WTC11 (cell line): ENCODE measurements at regions not wholly inside any gene's neighbourhood (a gene's known extent, or its start where the extent isn't known, plus 50 kb on each side); places are given as distances from the start of the nearest gene placed in this dataset.

Source experiments
- FOXK1 ChIP-seq: sonication (generic); formaldehyde crosslinking; IDR thresholded peaks from 2 replicates; pipeline ENCODE4 v1.8.0; 2022; ENCODE audit warnings: mild to moderate bottlenecking, moderate library complexity, missing genetic modification reagents
- GABPB1 ChIP-seq: sonication (generic); formaldehyde crosslinking; IDR thresholded peaks from 2 replicates; pipeline ENCODE4 v1.8.1; 2023; ENCODE audit warnings: mild to moderate bottlenecking, missing genetic modification reagents
- IRF2 ChIP-seq: sonication (generic); formaldehyde crosslinking; IDR thresholded peaks from 2 replicates; pipeline ENCODE4 v1.8.0; 2022; ENCODE audit warnings: low read depth, missing genetic modification reagents, borderline replicate concordance
- JUN ChIP-seq: sonication (generic); formaldehyde crosslinking; IDR thresholded peaks from 2 replicates; pipeline ENCODE4 v1.8.0; 2023; ENCODE audit warnings: mild to moderate bottlenecking, missing genetic modification reagents
- MAX ChIP-seq: sonication (generic); formaldehyde crosslinking; IDR thresholded peaks from 2 replicates; pipeline ENCODE4 v1.8.0; 2022; ENCODE audit warnings: mild to moderate bottlenecking, missing genetic modification reagents
- PRDM15 ChIP-seq: sonication (generic); formaldehyde crosslinking; IDR thresholded peaks from 2 replicates; pipeline ENCODE4 v1.8.0; 2022; ENCODE audit warnings: missing genetic modification reagents
- SMAD3 ChIP-seq: sonication (generic); formaldehyde crosslinking; IDR thresholded peaks from 2 replicates; pipeline ENCODE4 v1.8.0; 2022; ENCODE audit warnings: missing genetic modification reagents, mild to moderate bottlenecking, borderline replicate concordance
- SMAD4 ChIP-seq: sonication (generic); formaldehyde crosslinking; IDR thresholded peaks from 2 replicates; pipeline ENCODE4 v1.8.0; 2022; ENCODE audit warnings: mild to moderate bottlenecking, missing genetic modification reagents
- SP1 ChIP-seq: sonication (generic); formaldehyde crosslinking; conservative IDR thresholded peaks from 2 replicates; pipeline ENCODE4 v1.8.1; 2022; ENCODE audit warnings: missing genetic modification reagents
- TF ChIP-seq, protein P1 (sequence below): sonication (generic); formaldehyde crosslinking; IDR thresholded peaks from 2 replicates; pipeline ENCODE4 v1.8.1; 2023; ENCODE audit warnings: mild to moderate bottlenecking, missing genetic modification reagents, moderate library complexity
- TF ChIP-seq, protein P2 (sequence below): fragments of 200-600 bp; IDR thresholded peaks from 2 replicates; pipeline ENCODE4 v1.8.0; 2022; ENCODE audit warnings: antibody characterized with exemption
- TF ChIP-seq, protein P3 (sequence below): sonication (generic); formaldehyde crosslinking; conservative IDR thresholded peaks from 2 replicates; pipeline ENCODE4 v1.8.1; 2022; ENCODE audit warnings: mild to moderate bottlenecking, missing genetic modification reagents
- TF ChIP-seq, protein P4 (sequence below): sonication (generic); formaldehyde crosslinking; IDR thresholded peaks from 2 replicates; pipeline ENCODE4 v1.8.0; 2023; ENCODE audit warnings: mild to moderate bottlenecking, missing genetic modification reagents

DNA sequence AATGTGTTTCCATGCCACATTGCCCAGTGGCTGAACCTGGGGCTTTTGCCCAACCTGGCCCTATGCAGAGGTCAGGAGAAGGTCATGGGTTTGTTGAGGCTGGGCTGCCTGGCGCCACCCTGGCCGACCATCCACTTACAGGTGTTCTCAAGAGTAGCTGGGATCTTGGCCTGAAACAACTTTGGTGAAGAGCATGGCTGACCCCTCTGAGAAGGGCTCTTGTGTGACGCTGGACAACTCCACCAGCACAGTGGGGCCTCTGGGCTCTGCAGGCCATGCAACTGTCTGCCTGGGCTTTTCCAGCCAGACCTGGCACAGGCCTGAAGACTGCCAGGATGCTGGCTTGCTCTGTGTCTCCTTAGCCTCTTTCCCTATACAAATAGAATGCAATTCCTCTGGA lies 76.4 kb upstream of the ZNG1B start:
- no peak for TF ChIP-seq SMAD3
- TF ChIP-seq, protein P1, sequence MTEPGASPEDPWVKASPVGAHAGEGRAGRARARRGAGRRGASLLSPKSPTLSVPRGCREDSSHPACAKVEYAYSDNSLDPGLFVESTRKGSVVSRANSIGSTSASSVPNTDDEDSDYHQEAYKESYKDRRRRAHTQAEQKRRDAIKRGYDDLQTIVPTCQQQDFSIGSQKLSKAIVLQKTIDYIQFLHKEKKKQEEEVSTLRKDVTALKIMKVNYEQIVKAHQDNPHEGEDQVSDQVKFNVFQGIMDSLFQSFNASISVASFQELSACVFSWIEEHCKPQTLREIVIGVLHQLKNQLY (CRISPR knock-in tag), result no peak
- TF ChIP-seq GABPB1 (CRISPR knock-in tag), result no peak
- TF ChIP-seq, protein P2, sequence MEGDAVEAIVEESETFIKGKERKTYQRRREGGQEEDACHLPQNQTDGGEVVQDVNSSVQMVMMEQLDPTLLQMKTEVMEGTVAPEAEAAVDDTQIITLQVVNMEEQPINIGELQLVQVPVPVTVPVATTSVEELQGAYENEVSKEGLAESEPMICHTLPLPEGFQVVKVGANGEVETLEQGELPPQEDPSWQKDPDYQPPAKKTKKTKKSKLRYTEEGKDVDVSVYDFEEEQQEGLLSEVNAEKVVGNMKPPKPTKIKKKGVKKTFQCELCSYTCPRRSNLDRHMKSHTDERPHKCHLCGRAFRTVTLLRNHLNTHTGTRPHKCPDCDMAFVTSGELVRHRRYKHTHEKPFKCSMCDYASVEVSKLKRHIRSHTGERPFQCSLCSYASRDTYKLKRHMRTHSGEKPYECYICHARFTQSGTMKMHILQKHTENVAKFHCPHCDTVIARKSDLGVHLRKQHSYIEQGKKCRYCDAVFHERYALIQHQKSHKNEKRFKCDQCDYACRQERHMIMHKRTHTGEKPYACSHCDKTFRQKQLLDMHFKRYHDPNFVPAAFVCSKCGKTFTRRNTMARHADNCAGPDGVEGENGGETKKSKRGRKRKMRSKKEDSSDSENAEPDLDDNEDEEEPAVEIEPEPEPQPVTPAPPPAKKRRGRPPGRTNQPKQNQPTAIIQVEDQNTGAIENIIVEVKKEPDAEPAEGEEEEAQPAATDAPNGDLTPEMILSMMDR, result no peak
- TF ChIP-seq, protein P3, sequence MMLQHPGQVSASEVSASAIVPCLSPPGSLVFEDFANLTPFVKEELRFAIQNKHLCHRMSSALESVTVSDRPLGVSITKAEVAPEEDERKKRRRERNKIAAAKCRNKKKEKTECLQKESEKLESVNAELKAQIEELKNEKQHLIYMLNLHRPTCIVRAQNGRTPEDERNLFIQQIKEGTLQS (CRISPR knock-in tag), result no peak
- no peak for TF ChIP-seq JUN (CRISPR knock-in tag)
- TF ChIP-seq, protein P4, sequence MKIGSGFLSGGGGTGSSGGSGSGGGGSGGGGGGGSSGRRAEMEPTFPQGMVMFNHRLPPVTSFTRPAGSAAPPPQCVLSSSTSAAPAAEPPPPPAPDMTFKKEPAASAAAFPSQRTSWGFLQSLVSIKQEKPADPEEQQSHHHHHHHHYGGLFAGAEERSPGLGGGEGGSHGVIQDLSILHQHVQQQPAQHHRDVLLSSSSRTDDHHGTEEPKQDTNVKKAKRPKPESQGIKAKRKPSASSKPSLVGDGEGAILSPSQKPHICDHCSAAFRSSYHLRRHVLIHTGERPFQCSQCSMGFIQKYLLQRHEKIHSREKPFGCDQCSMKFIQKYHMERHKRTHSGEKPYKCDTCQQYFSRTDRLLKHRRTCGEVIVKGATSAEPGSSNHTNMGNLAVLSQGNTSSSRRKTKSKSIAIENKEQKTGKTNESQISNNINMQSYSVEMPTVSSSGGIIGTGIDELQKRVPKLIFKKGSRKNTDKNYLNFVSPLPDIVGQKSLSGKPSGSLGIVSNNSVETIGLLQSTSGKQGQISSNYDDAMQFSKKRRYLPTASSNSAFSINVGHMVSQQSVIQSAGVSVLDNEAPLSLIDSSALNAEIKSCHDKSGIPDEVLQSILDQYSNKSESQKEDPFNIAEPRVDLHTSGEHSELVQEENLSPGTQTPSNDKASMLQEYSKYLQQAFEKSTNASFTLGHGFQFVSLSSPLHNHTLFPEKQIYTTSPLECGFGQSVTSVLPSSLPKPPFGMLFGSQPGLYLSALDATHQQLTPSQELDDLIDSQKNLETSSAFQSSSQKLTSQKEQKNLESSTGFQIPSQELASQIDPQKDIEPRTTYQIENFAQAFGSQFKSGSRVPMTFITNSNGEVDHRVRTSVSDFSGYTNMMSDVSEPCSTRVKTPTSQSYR (CRISPR knock-in tag), result no peak
- TF ChIP-seq PRDM15 (CRISPR knock-in tag), result no peak
- no peak for TF ChIP-seq MAX (CRISPR knock-in tag)
- TF ChIP-seq SMAD4 (CRISPR knock-in tag), result no peak
- no peak for TF ChIP-seq FOXK1
- no peak for TF ChIP-seq SP1 (CRISPR knock-in tag)
- no peak for TF ChIP-seq IRF2
